IPS DF 4.7 (cell line): ENCODE measurements at regions not wholly inside any gene's neighbourhood (a gene's known extent, or its start where the extent isn't known, plus 50 kb on each side); places are given as distances from the start of the nearest gene placed in this dataset.

Experiments used
- DNase-seq: peaks from one replicate; pipeline ENCODE4 v3.0.0-alpha.2; 2013; ENCODE audit warnings: low spot score; ENCODE audit errors: extremely low read depth

DNA sequence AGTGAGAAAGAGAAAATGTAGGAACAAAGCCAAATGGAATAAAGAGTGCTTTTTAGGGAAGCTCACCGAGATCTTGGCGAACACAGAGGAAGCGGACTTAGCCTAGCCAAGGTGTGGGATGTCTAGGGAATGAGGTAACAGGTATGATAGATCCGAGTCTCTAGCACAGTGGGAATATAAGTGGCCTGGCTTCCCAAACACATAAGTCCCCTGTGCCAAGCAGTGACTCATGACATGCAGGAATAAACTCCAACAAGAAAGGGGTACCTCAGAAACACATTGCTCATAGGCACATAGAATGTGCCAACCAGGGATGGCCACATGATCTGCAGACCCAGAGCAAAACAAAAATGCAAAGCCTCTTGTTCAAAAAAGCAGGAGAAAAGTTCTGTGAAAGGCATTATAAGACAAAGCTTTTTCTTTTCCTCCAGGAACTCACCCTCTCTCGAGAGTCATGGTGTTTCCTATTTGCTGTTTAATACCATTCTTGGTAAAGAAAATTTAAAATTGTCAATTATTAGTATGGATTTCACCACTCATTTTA, 542.5 kb downstream of the GATA3 start:
- DNase-seq, result no peak

DNA sequence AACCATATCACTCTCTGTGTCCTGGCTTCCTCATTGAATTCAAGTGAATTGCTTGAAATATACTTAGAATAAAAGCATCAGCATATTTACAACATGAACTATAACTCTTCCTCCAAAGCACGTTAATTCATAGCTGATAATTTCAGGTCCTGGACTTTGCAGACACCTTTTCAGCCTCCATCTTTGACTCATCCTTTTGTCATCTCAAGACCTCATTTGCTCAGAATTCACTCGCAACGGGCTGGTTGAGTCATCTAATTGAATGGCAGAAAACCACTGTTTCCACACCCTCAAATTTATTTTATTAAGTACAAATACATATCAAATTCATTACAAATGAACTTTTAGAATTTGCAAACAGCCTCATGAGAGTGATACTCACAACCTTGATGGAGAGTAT, 545.7 kb downstream of the GATA3 start:
- DNase-seq, result no peak

- no peak for DNase-seq
Observed at GRCh38 chr10:8602821-8603220, 548.3 kb downstream of the GATA3 start.

DNA sequence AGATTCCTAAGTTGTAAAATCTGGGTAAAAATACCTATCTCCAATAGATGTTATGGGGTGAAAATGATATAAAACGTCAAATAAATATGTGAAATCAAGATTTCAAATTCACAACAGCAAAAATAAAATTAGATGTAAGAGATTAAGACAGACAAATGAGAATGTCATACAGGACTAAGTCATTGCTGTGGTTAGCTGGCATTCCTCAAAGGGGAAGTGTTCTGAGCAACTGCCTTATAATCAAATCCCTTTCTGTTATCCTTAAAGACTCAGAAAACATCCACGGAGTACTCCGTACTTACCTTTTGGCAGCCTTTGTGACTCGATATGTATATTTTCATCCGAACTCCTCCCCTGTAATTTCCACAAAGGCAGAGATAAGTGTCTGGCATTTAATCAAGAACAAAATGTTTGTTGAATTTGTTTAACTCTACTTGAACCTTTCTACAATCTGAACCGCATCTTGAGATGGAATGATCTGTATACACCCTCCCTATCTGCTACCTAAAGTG, 559.6 kb downstream of the GATA3 start:
- no peak for DNase-seq

- no peak for DNase-seq
Observed at GRCh38 chr10:8615118-8615517, 560.6 kb downstream of the GATA3 start.

GRCh38 chr10:8616166-8616565, 561.7 kb downstream of the GATA3 start:
- no peak for DNase-seq

GRCh38 chr10:8617792-8618191, 563.3 kb downstream of the GATA3 start:
- no peak for DNase-seq

DNA sequence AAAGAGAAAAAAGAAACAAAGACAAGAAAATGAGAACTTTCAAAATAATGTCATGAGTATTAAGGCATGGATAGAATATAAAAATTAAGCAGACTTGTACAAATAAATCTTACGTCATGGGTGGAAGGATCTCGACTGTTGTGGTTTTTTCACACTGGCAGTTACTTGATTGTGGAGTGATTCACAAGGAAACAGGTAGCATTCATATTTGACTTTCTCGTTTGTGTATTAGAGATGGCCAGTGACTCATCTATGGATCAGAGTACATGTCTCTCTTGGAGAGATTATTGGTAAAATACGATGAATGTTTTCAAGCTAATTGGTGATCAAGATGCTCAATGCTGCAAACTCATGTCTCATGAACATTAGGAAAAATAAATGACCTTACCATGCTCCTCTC, 564.3 kb downstream of the GATA3 start:
- DNase-seq, result no peak

GRCh38 chr10:8628351-8628750, 573.9 kb downstream of the GATA3 start:
- DNase-seq, result no peak

DNA sequence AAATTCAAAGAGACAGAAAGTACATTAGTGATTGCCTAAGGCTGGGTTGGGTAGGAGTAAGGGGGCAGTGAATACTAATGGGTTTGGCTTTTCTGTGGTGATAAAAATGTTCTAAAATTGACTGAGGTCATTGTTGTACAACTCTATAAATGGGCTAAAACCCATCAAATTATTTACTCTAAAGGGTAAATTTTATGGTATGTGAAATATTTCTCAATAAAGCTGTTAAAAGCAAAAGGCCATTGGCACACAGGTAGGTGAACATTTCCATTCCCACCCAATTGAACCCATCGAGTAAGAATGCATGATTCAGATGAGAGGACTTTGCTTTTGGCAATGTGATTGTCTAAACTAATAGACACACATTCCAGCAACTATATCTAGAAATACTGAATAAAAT, 579.4 kb downstream of the GATA3 start:
- no peak for DNase-seq

DNA sequence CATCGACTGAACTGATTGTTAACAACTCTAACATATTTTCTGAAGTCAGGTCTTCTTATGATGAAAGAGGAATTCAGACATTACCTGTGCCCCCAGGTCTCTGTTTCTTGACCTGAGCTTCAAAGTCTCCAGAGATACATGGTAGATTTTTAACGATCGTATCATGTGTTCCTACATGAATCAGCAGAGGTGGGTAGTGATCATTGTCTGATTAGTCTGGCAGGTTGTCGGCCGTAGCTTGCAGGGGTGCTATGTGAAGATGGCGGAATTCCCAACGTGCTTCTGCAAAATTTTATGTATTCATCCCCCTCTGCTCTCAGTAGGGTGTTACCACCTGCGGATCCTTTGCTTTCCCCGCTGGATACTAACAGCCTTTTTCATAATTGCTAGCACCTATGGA, 581.9 kb downstream of the GATA3 start:
- DNase-seq, result no peak

DNA sequence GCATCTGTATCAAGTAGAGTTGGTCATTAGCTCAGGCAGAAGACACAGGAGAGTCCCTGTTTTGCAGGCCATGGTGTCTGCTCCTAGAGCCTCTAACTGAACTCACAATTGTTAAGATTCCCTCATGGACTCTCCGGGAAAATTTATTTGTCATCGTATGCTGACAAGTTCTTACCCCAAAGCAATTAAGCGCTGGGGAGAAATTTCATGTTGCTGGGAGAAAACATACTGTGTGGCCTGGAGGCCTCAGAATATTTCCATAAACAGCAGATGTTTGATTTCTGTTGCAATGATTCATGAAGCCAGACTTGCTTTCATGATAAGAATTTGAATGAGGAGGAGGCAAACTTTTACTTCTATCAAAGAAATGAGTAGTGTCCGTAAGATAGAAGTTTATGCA, 583.2 kb downstream of the GATA3 start:
- no peak for DNase-seq

DNA sequence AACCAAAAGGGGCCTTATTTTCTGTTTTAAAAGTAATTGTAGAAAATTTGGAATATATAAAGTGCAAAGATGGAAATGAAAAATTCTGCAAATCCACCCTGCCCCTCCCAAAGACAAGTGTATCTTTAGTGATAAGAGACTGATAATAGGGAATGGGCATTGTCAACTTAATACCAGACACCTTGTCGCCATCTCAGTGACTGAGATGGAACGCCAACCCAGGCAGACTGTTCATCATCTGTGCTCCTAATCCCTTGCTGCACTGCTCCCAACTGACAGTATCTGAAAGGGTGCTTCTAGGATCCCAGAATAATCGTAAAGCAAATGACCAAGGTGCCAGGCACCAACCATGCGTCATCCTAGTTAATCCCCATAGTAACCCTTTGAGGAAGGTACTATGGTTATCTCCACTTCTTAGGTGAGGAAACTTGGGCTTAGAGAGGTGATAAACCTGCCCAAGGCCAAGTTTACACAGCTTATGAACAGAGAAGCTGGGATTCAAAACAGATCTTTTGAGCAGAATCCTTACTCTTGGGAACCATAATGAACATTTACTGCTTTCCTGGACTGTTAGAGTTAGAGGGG, 583.7 kb downstream of the GATA3 start:
- no peak for DNase-seq

DNA sequence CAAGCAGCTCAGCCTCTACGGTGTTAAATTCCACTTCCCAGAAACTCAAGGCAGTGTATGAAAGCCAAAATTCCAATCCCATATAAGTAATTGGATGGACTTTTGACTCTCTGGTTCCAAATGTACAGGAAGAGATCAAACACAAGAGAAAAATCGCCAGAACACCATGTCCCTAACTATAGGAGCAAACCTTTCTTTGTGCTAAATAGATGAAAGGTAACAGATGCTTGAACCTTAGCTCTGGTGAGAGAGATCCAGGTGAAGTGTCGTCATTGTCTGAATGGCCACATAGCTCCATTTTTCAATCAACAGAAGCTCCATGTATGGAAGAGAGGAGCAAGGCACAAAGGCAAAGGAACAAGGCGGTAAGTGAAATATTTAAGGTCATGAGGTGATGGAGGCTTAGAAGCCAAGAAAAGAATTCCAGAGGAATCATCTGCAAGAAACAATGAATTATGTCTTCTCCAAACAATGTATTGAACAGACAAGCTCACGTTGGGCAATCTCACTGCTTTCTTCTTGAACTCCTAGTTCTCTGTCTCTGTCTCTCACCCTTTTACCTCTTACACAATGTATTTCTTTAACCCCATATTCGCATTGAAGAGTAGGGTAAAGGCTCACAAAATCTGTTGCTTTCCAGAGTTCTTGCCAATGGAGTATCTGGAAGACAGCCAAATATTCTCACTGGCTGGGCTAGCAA, 585.1 kb downstream of the GATA3 start:
- DNase-seq, result no peak

- DNase-seq, result no peak
Observed at GRCh38 chr10:8640301-8640700, 585.8 kb downstream of the GATA3 start.

DNA sequence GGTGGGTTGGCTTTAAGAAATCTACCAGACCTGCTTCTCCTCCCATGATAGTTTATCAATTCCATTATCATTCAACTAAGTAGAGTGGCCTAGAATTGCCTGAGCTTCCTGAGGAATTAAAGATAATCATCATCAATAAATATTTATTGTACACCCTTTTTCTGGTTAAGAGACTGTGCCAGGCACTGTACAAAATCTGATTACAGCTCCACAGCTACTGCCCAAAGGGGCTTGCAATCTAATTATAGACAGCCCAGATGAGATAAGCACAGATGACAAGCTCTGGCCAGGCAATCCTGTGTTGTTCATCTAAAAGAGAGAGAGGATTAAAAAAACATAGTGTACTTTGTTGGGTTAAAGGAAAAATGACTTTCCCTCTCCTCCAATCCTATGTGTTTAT, 586.4 kb downstream of the GATA3 start:
- DNase-seq, result no peak

GRCh38 chr10:8656261-8656660, 601.8 kb downstream of the GATA3 start:
- no peak for DNase-seq

DNA sequence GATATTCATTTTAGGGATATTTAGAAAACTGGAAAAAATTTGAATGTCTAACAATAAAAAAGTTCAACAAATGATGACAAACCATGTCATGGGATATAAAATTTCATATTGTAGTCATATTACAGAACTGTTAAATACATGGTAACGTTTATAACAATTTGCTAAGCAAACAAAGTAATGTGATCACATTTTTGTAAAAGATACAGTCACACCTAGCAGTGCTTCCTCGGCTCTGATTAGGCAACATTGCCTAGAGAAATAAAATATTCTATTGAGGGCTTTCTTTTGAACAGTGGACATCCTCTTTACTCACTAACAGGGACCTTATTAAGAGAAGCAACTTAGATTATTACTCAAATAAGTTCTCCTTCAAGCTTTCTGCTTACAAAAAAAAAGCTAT, 605.5 kb downstream of the GATA3 start:
- no peak for DNase-seq

DNA sequence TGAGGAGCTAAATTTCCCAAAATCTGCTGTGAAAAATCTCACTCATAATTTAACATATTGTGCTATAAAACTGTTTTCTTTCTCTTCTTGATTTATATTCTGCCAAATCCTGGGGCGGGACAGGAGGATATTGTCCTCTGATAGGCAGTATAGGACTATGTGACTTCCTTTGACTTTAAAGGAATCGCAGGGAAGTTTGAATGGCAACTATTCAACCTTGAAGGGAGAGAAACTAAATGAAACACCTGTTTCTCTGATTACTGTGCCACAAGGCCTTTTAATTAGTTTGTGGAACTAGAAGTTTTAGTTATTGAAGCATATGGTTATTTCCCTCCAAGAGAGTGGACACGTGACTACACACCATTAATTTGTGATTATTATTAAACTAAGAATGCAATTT, 607.4 kb downstream of the GATA3 start:
- no peak for DNase-seq

DNA sequence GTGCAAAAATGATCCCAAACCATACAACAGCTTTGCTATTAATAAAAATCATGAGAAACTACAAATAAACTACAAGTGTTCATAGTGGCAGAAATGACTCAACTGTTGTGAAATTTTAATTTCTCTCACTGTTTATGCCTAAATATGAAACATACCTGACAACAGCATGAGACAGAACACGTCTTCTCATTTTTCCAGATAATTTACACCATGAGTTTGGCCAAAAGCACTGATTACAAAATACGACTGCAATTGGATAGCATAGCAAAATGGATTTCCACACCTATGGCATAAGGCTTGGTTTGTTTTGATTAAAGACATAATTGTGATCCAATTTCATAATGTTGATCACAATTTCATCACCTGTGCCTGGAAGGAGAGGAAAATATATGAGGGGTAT, 608.6 kb downstream of the GATA3 start:
- DNase-seq, result no peak

GRCh38 chr10:8665322-8665721, 610.8 kb downstream of the GATA3 start:
- DNase-seq, result no peak

GRCh38 chr10:8670461-8670860, 616.0 kb downstream of the GATA3 start:
- DNase-seq, result no peak

DNA sequence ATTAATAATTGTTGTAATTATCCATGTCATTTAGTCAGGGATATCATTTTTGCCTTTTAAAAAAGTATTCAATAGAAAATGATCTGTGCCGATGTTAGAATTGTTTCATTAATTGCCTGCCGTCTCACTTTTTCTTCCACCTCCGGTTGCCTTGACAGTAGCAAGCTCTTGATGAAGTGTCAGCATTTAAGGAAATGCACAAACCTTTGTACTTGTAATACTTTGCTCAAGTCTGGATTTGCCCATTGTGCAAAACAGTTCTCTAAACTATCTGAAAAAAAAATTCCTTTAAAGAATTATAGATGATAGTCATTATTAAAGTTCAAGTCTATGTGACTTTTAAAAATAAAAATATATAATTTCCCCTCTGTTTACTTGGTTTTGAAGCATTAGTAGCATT, 619.7 kb downstream of the GATA3 start:
- DNase-seq, result no peak
